DOHH2 (cell line): ENCODE measurements at regions not wholly inside any gene's neighbourhood (a gene's known extent, or its start where the extent isn't known, plus 50 kb on each side); places are given as distances from the start of the nearest gene placed in this dataset.

ENCODE experiments used
- CTCF ChIP-seq: fragments of 200-600 bp; sonication (generic); IDR thresholded peaks from one replicate; pipeline ENCODE4 v1.5.1; 2014; ENCODE audit warnings: antibody characterized with exemption, mild to moderate bottlenecking, low read depth, low read length; ENCODE audit not compliant: poor library complexity, severe bottlenecking
- EZH2phosphoT487 ChIP-seq: fragments of 200-600 bp; sonication (generic); IDR thresholded peaks from 2 replicates; pipeline ENCODE4 v1.6.1; 2017; ENCODE audit warnings: borderline replicate concordance, mild to moderate bottlenecking, antibody characterized with exemption, low read length, moderate library complexity, mixed read lengths

GRCh38 chr7:10034843-10035556, 938.7 kb upstream of the PHF14 start:
- TF ChIP-seq CTCF (no peak), EZH2phosphoT487 (no peak)
